Urinary bladder (tissue), 3 donors: ENCODE measurements at regions not wholly inside any gene's neighbourhood (a gene's known extent, or its start where the extent isn't known, plus 50 kb on each side); places are given as distances from the start of the nearest gene placed in this dataset.
"Not testable (repeated sequence)": the region's sequence is repeated elsewhere in the genome, so short reads cannot be mapped to it uniquely, and the experiment has no call there.

Source experiments
- DNase-seq: peaks from one replicate; pipeline ENCODE4 v3.0.0-alpha.2; 2015; ENCODE audit errors: extremely low spot score
- H3K27ac ChIP-seq: one replicate; pipeline ENCODE4 v1.5.1; 2013; ENCODE audit warnings: low read depth, mild to moderate bottlenecking, moderate library complexity
- H3K36me3 ChIP-seq: one replicate; pipeline ENCODE4 v1.6.1; 2013; ENCODE audit warnings: mild to moderate bottlenecking, moderate library complexity; ENCODE audit not compliant: insufficient read depth
- H3K4me1 ChIP-seq: one replicate; pipeline ENCODE4 v1.6.1; 2013; ENCODE audit warnings: mild to moderate bottlenecking, moderate library complexity; ENCODE audit not compliant: insufficient read depth
- H3K4me3 ChIP-seq: one replicate; pipeline ENCODE4 v1.5.1; 2013; ENCODE audit warnings: low read depth, low read length
- WGBS: extraction: QIAGEN DNeasy Blood & Tissue Kit; methylation state at CpG from one replicate; pipeline ENCODE4 v1.1.7; 2013; 5-methylcytosine and 5-hydroxymethylcytosine counted together
- donor health status: healthy with polysubstance abuse.
- donor health status: healthy.

GRCh38 chr16:19980632-19981265 lies 92.9 kb downstream of the GPR139 start:
- DNase-seq: no peak
- H3K4me1 ChIP-seq: no peaks in the 10 kb centered on the region
- no peak overlapping the region for H3K4me3 ChIP-seq
- WGBS: 11% methylated on average over 3 of the region's 3 CpGs
- H3K36me3 ChIP-seq: no peaks in the 10 kb centered on the region
- no peak overlapping the region for H3K27ac ChIP-seq

GRCh38 chr16:19979638-19980037 lies 94.1 kb downstream of the GPR139 start:
- WGBS: 15% methylated on average over 4 of the region's 4 CpGs
- Histone ChIP-seq H3K4me3 (no peak overlapping the region), H3K27ac (no peak overlapping the region), H3K4me1 (no peaks in the 10 kb centered on the region), H3K36me3 (no peaks in the 10 kb centered on the region)
- DNase-seq: no peak

DNA sequence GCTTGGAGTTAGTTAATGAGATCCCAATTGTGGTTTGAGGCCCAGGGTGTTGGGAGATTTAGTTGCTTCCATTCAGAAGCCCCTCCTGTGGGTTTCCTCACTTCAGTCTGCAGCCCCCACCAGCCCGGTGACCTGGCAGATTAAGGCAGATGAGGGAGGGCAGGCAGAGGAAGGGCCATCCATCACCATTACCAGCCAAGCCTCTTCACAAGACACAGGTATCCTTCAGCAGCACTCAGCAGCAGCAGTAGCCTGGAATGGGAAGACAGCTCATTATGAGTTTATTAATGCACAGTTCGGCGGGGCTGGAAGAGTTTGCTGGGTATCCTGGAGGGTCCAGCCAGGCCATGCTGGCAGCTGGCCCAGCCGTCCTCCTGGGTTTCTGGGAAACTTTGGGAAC lies 90.0 kb upstream of the GPRC5B start:
- H3K4me3 ChIP-seq: no peak overlapping the region
- H3K36me3 ChIP-seq: no peaks in the 10 kb centered on the region
- H3K4me1 ChIP-seq: no peaks in the 10 kb centered on the region
- WGBS: 30% methylated on average over 4 of the region's 4 CpGs
- no peak for DNase-seq
- no peak overlapping the region for H3K27ac ChIP-seq

GRCh38 chr16:19972111-19972510 lies 87.5 kb upstream of the GPRC5B start:
- no peak overlapping the region for H3K4me3 ChIP-seq
- H3K4me1 ChIP-seq: no peaks in the 10 kb centered on the region
- no peaks in the 10 kb centered on the region for H3K36me3 ChIP-seq
- no peak for DNase-seq
- 66% methylated on average over 4 of the region's 4 CpGs for WGBS
- no peak overlapping the region for H3K27ac ChIP-seq

- no peaks in the 10 kb centered on the region for H3K36me3 ChIP-seq
Observed at GRCh38 chr16:19968891-19969683, 84.4 kb upstream of the GPRC5B start.

DNA sequence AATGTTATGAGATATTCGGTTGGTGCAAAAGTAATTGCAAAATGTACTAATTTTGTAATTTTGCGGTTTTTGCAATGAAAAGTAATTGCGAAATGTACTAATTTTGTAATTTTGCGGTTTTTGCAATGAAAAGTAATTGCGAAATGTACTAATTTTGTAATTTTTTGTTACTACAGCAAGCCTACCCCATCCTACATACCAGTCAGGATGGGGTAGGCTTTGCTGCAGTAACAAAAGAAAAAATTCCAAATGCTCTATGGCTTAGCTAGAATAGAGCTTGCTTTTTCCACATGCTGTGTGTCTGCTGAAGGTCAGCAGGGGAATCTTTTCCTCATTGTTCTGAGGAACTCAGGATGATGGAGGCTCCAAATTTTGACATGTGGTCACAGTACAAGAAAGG lies 83.3 kb upstream of the GPRC5B start:
- 90% methylated on average over 5 of the region's 5 CpGs for WGBS
- Histone ChIP-seq H3K27ac (no peak overlapping the region), H3K4me1 (no peaks in the 10 kb centered on the region), H3K36me3 (no peaks in the 10 kb centered on the region), H3K4me3 (no peak overlapping the region)
- no peak for DNase-seq

More at GRCh38 chr16:19968891-19969683, 84.4 kb upstream of the GPRC5B start:
- no peak overlapping the region for H3K4me3 ChIP-seq
- H3K4me1 ChIP-seq: no peaks in the 10 kb centered on the region
- WGBS: 38% methylated on average over 8 of the region's 8 CpGs
- H3K27ac ChIP-seq: no peak overlapping the region
- DNase-seq: no peak

- no peak for DNase-seq
- H3K36me3 ChIP-seq: no peaks in the 10 kb centered on the region
- H3K4me1 ChIP-seq: no peaks in the 10 kb centered on the region
- H3K4me3 ChIP-seq: no peak overlapping the region
- no peak overlapping the region for H3K27ac ChIP-seq
Observed at GRCh38 chr16:19967561-19967960, 82.9 kb upstream of the GPRC5B start.

- H3K4me3 ChIP-seq: no peak overlapping the region
- H3K4me1 ChIP-seq: no peaks in the 10 kb centered on the region
- WGBS: 63% methylated on average over 5 of the region's 5 CpGs
- no peaks in the 10 kb centered on the region for H3K36me3 ChIP-seq
- no peak overlapping the region for H3K27ac ChIP-seq
- peak; percentile 4 for DNase-seq
Observed at GRCh38 chr16:19963301-19963700, 78.7 kb upstream of the GPRC5B start.

- Histone ChIP-seq H3K4me1 (no peaks in the 10 kb centered on the region), H3K4me3 (no peak overlapping the region), H3K27ac (no peak overlapping the region), H3K36me3 (no peaks in the 10 kb centered on the region)
- DNase-seq: no peak
- 64% methylated on average over 5 of the region's 5 CpGs for WGBS
Observed at GRCh38 chr16:19960183-19960582, 75.5 kb upstream of the GPRC5B start.

GRCh38 chr16:19959736-19960135 lies 75.1 kb upstream of the GPRC5B start:
- H3K4me3 ChIP-seq: no peak overlapping the region
- DNase-seq: no peak
- WGBS: 53% methylated on average over 5 of the region's 5 CpGs
- no peak overlapping the region for H3K27ac ChIP-seq
- no peaks in the 10 kb centered on the region for H3K4me1 ChIP-seq
- H3K36me3 ChIP-seq: no peaks in the 10 kb centered on the region

- not testable (repeated sequence) for H3K27ac ChIP-seq, H3K36me3 ChIP-seq, H3K4me3 ChIP-seq, H3K4me1 ChIP-seq, DNase-seq
- WGBS: 87% methylated on average over 3 of the region's 3 CpGs
Observed at GRCh38 chr16:19955896-19956295, 71.2 kb upstream of the GPRC5B start.

GRCh38 chr16:19955084-19955483 lies 70.4 kb upstream of the GPRC5B start:
- H3K27ac ChIP-seq, H3K36me3 ChIP-seq, H3K4me3 ChIP-seq, DNase-seq, H3K4me1 ChIP-seq: not testable (repeated sequence)
- WGBS: 64% methylated on average over 3 of the region's 3 CpGs

DNA sequence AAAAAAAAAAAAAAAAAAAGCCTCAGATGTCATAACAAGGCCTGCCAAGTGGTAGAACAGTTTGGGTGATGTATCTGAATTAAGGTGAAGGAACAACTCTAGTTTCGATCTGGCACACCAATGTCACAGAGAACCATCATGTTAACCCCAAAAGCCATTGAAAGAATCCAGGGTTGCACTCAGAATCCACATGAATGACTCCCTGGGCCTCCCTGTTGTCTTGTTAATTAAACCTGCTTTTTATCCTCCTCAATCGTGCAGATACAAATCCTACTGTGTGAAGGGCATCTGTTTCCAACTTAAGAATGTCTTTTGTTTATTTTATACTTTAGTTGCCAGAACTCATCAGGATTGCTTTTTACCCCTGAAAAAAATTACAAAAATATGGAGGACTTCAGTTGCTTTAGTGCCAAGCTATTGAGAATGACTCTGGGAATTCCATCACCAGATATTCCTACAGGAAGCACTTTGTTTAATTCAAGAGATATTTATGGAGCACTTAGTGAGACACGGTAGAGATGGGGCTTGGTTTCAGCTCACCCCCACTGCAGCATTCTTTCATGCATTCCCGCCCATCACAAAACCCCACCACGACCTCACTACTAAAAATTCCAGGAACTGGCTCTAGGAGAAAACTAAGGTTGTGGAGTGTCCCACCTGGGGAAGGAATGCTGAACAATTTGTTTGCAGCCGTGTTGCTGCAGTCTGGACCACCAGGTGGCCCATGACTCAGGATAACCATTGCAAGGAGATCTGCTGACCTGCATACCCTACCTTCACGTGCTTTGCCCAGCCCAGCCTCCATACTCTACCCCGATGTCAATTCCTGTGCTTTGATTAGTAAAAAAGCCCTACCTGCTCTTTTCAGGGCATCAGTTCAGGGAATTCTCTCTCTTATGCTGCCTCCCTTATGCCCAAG lies 63.8 kb upstream of the GPRC5B start:
- 22% methylated on average over 8 of the region's 8 CpGs for WGBS
- no peak overlapping the region for H3K4me3 ChIP-seq
- no peak for DNase-seq
- no peaks in the 10 kb centered on the region for H3K36me3 ChIP-seq
- H3K27ac ChIP-seq: no peak overlapping the region
- H3K4me1 ChIP-seq: no peaks in the 10 kb centered on the region

GRCh38 chr16:19945934-19946333 lies 61.3 kb upstream of the GPRC5B start:
- H3K36me3 ChIP-seq: no peaks in the 10 kb centered on the region
- DNase-seq: no peak
- no peaks in the 10 kb centered on the region for H3K4me1 ChIP-seq
- H3K4me3 ChIP-seq: no peak overlapping the region
- 86% methylated on average over 1 of the region's 1 CpG for WGBS
- no peak overlapping the region for H3K27ac ChIP-seq
